Liver (tissue), 3 donors: ENCODE measurements at regions not wholly inside any gene's neighbourhood (a gene's known extent, or its start where the extent isn't known, plus 50 kb on each side); places are given as distances from the start of the nearest gene placed in this dataset.

Experiments used
- ATF3 ChIP-seq: IDR thresholded peaks from 2 replicates; pipeline ENCODE4 v1.6.1; 2016; ENCODE audit warnings: antibody characterized with exemption
- CTCF ChIP-seq: fragments of 150-350 bp; IDR thresholded peaks from 2 replicates; pipeline ENCODE4 v1.5.1; 2017; ENCODE audit warnings: improper control_type of control experiment, low read depth, low read length; ENCODE audit not compliant: missing input control
- EGR1 ChIP-seq, 2 donors: IDR thresholded peaks; 2 replicates each; pipeline ENCODE4 v1.6.1; 2016 to 2018; ENCODE audit warnings: antibody characterized with exemption in 2 of 2, low read depth in 2 of 2
- FOXA1 ChIP-seq: IDR thresholded peaks from 2 replicates; pipeline ENCODE4 v1.6.1; 2016; ENCODE audit warnings: antibody characterized with exemption
- FOXA2 ChIP-seq: IDR thresholded peaks from 2 replicates; pipeline ENCODE4 v1.6.1; 2016; ENCODE audit warnings: antibody characterized with exemption
- RAD21 ChIP-seq, 2 donors: IDR thresholded peaks; 2 replicates each; pipeline ENCODE4 v1.6.1; 2016; ENCODE audit warnings: antibody characterized with exemption in 2 of 2, mild to moderate bottlenecking in 2 of 2
- REST ChIP-seq: IDR thresholded peaks from 2 replicates; pipeline ENCODE4 v1.6.1; 2016; ENCODE audit warnings: antibody characterized with exemption, mild to moderate bottlenecking
- TAF1 ChIP-seq: conservative IDR thresholded peaks from 2 replicates; pipeline ENCODE4 v1.6.1; 2016; ENCODE audit warnings: antibody characterized with exemption, mild to moderate bottlenecking
- YY1 ChIP-seq: IDR thresholded peaks from 2 replicates; pipeline ENCODE4 v1.6.1; 2016; ENCODE audit warnings: antibody characterized with exemption, mild to moderate bottlenecking
- donor health status: healthy.
- donor health status: healthy.

GRCh38 chr3:82637574-82637973 lies 876.1 kb upstream of the GBE1 start:
- TF ChIP-seq CTCF, result no peak
- no peak for TF ChIP-seq RAD21 (IDR thresholded peaks at IDR 0.05)
- no peak for TF ChIP-seq EGR1 (IDR thresholded peaks at IDR 0.05; ENCODE audit: low read depth in 2 of 2)
- no peak for TF ChIP-seq TAF1
- no peak for TF ChIP-seq REST
- TF ChIP-seq ATF3, result no peak
- TF ChIP-seq FOXA1, result no peak
- TF ChIP-seq FOXA2, result no peak
- TF ChIP-seq YY1, result no peak
